Astrocyte (in vitro differentiated cells and primary cell): ENCODE measurements at regions not wholly inside any gene's neighbourhood (a gene's known extent, or its start where the extent isn't known, plus 50 kb on each side); places are given as distances from the start of the nearest gene placed in this dataset.

Source experiments
- DNase-seq: peaks from one replicate; pipeline ENCODE4 v3.0.0-alpha.2; 2010; ENCODE audit warnings: low read depth
- FAIRE-seq: peaks from 2 replicates; lab custom pipeline; 2011; peaks lifted over from hg19 to GRCh38; lab: Jason Lieb, UNC
- H2AFZ ChIP-seq: 2 replicates; pipeline ENCODE4 v1.6.0; 2012; ENCODE audit warnings: low read depth, low read length, inconsistent platforms
- H3K27ac ChIP-seq: 2 replicates; pipeline ENCODE4 v1.5.1; 2011; ENCODE audit warnings: low read depth, low read length, inconsistent platforms
- H3K27me3 ChIP-seq: 2 replicates; pipeline ENCODE4 v1.6.0; 2011; ENCODE audit warnings: low read length, inconsistent platforms; ENCODE audit not compliant: insufficient read depth
- H3K36me3 ChIP-seq: 2 replicates; pipeline ENCODE4 v1.5.1; 2011; ENCODE audit warnings: low read length, inconsistent platforms; ENCODE audit not compliant: insufficient read depth
- H3K4me1 ChIP-seq: 2 replicates; pipeline ENCODE4 v1.5.1; 2011; ENCODE audit warnings: low read length, inconsistent platforms; ENCODE audit not compliant: insufficient read depth
- H3K4me2 ChIP-seq: 2 replicates; pipeline ENCODE4 v1.6.0; 2012; ENCODE audit warnings: low read length, inconsistent platforms
- H3K4me3 ChIP-seq: 2 replicates; pipeline ENCODE4 v1.5.1; 2011; ENCODE audit warnings: low read depth, mild to moderate bottlenecking, low read length, inconsistent platforms; ENCODE audit not compliant: insufficient read depth
- H3K79me2 ChIP-seq: 2 replicates; pipeline ENCODE4 v1.6.0; 2012; ENCODE audit warnings: mild to moderate bottlenecking, low read length, inconsistent platforms; ENCODE audit not compliant: insufficient read depth
- H3K9ac ChIP-seq: 2 replicates; pipeline ENCODE4 v1.6.0; 2012; ENCODE audit warnings: mild to moderate bottlenecking, low read length, inconsistent platforms
- H3K9me3 ChIP-seq: 2 replicates; pipeline ENCODE4 v1.5.1; 2012; ENCODE audit warnings: low read depth, mild to moderate bottlenecking, low read length, inconsistent platforms; ENCODE audit not compliant: insufficient read depth
- H4K20me1 ChIP-seq: 2 replicates; pipeline ENCODE4 v1.6.0; 2012; ENCODE audit warnings: low read length, inconsistent platforms; ENCODE audit not compliant: insufficient read depth
- H3K27ac Mint-ChIP-seq: one replicate; pipeline ENCODE4 v1.8.0; 2021; ENCODE audit warnings: mild to moderate bottlenecking, mixed read lengths; ENCODE audit not compliant: unreplicated experiment
- H3K27me3 Mint-ChIP-seq: one replicate; pipeline ENCODE4 v1.8.0; 2021; ENCODE audit warnings: low read depth, mixed read lengths; ENCODE audit not compliant: unreplicated experiment
- H3K36me3 Mint-ChIP-seq: one replicate; pipeline ENCODE4 v1.8.0; 2021; ENCODE audit warnings: low read depth, mixed read lengths; ENCODE audit not compliant: unreplicated experiment
- H3K4me1 Mint-ChIP-seq: one replicate; pipeline ENCODE4 v1.8.0; 2021; ENCODE audit warnings: low read depth, mixed read lengths; ENCODE audit not compliant: unreplicated experiment
- H3K4me3 Mint-ChIP-seq: one replicate; pipeline ENCODE4 v1.8.0; 2021; ENCODE audit warnings: mild to moderate bottlenecking, moderate library complexity, mixed read lengths; ENCODE audit not compliant: unreplicated experiment
- H3K9me3 Mint-ChIP-seq: one replicate; pipeline ENCODE4 v1.8.0; 2021; ENCODE audit warnings: mild to moderate bottlenecking, mixed read lengths; ENCODE audit not compliant: unreplicated experiment
- CTCF ChIP-seq: IDR thresholded peaks from 2 replicates; pipeline ENCODE4 v1.5.1; 2011; ENCODE audit warnings: low read depth, mild to moderate bottlenecking, inconsistent platforms, low read length, moderate library complexity; ENCODE audit not compliant: insufficient read depth
- EZH2 ChIP-seq: IDR thresholded peaks from 2 replicates; pipeline ENCODE4 v1.6.1; 2012; ENCODE audit warnings: mild to moderate bottlenecking, low read length, inconsistent platforms; ENCODE audit not compliant: insufficient read depth

- no peaks in the 10 kb centered on the region for H3K36me3 Mint-ChIP-seq
- no peaks in the 10 kb centered on the region for H4K20me1 ChIP-seq
- H3K79me2 ChIP-seq = no peaks in the 10 kb centered on the region
- H3K9me3 Mint-ChIP-seq = peaks cover 1% of the 10 kb centered on the region
- FAIRE-seq = no peak
- H3K27ac ChIP-seq = no peak overlapping the region
- DNase-seq = no peak
- H3K4me2 ChIP-seq = no peak overlapping the region
- no peak overlapping the region for H3K4me3 Mint-ChIP-seq
- peaks cover 12% of the 10 kb centered on the region for H3K27me3 Mint-ChIP-seq
- H2AFZ ChIP-seq = no peak overlapping the region
- H3K27me3 ChIP-seq = no peaks in the 10 kb centered on the region
- H3K9ac ChIP-seq = no peak overlapping the region
- no peaks in the 10 kb centered on the region for H3K4me1 ChIP-seq
- no peaks in the 10 kb centered on the region for H3K36me3 ChIP-seq
- H3K4me3 ChIP-seq = no peak overlapping the region
- H3K4me1 Mint-ChIP-seq = no peaks in the 10 kb centered on the region
- no peak overlapping the region for H3K27ac Mint-ChIP-seq
- no peak for TF ChIP-seq EZH2
- TF ChIP-seq CTCF = no peak
- no peaks in the 10 kb centered on the region for H3K9me3 ChIP-seq
These were observed 230.8 kb downstream of the MEX3B start for GRCh38 chr15:81814882-81815455.

- no peaks in the 10 kb centered on the region for H3K36me3 Mint-ChIP-seq
- peaks cover 14% of the 10 kb centered on the region for H3K27me3 Mint-ChIP-seq
- no peaks in the 10 kb centered on the region for H3K9me3 ChIP-seq
- H3K4me2 ChIP-seq = no peak overlapping the region
- H2AFZ ChIP-seq = no peak overlapping the region
- no peak overlapping the region for H3K27ac Mint-ChIP-seq
- H4K20me1 ChIP-seq = no peaks in the 10 kb centered on the region
- no peak overlapping the region for H3K27ac ChIP-seq
- peaks cover 1% of the 10 kb centered on the region for H3K9me3 Mint-ChIP-seq
- no peaks in the 10 kb centered on the region for H3K4me1 Mint-ChIP-seq
- DNase-seq (no peak), FAIRE-seq (no peak)
- no peak overlapping the region for H3K4me3 ChIP-seq
- no peak overlapping the region for H3K9ac ChIP-seq
- TF ChIP-seq EZH2 (no peak), CTCF (no peak)
- H3K79me2 ChIP-seq = no peaks in the 10 kb centered on the region
- H3K36me3 ChIP-seq = no peaks in the 10 kb centered on the region
- no peaks in the 10 kb centered on the region for H3K27me3 ChIP-seq
- no peak overlapping the region for H3K4me3 Mint-ChIP-seq
- H3K4me1 ChIP-seq = no peaks in the 10 kb centered on the region
These were observed 232.6 kb downstream of the MEX3B start for GRCh38 chr15:81813215-81813614.

- no peaks in the 10 kb centered on the region for H4K20me1 ChIP-seq
- Mint-ChIP-seq H3K27me3 (peaks cover 15% of the 10 kb centered on the region), H3K27ac (no peak overlapping the region), H3K9me3 (peaks cover under 1% of the 10 kb centered on the region), H3K4me3 (no peak overlapping the region), H3K4me1 (no peaks in the 10 kb centered on the region), H3K36me3 (no peaks in the 10 kb centered on the region)
- H3K79me2 ChIP-seq = no peaks in the 10 kb centered on the region
- no peaks in the 10 kb centered on the region for H3K4me1 ChIP-seq
- DNase-seq = no peak
- no peak overlapping the region for H2AFZ ChIP-seq
- no peak overlapping the region for H3K9ac ChIP-seq
- no peak for FAIRE-seq
- no peaks in the 10 kb centered on the region for H3K9me3 ChIP-seq
- no peak overlapping the region for H3K4me2 ChIP-seq
- H3K27me3 ChIP-seq = no peaks in the 10 kb centered on the region
- no peak overlapping the region for H3K4me3 ChIP-seq
- no peaks in the 10 kb centered on the region for H3K36me3 ChIP-seq
- TF ChIP-seq CTCF = no peak
- no peak for TF ChIP-seq EZH2
- H3K27ac ChIP-seq = no peak overlapping the region
These were observed 233.4 kb downstream of the MEX3B start for GRCh38 chr15:81812456-81812855.
